Panc1 (cell line): ENCODE measurements at regions not wholly inside any gene's neighbourhood (a gene's known extent, or its start where the extent isn't known, plus 50 kb on each side); places are given as distances from the start of the nearest gene placed in this dataset.

Experiments
- POLR2AphosphoS5 ChIP-seq: IDR thresholded peaks from 2 replicates; pipeline ENCODE4 v1.6.1; 2012; ENCODE audit warnings: mild to moderate bottlenecking, low read depth, low read length, moderate library complexity
- SIN3A ChIP-seq: IDR thresholded peaks from 2 replicates; pipeline ENCODE4 v1.6.1; 2012; ENCODE audit warnings: low read depth, mild to moderate bottlenecking, low read length, moderate library complexity, borderline replicate concordance; ENCODE audit not compliant: insufficient read depth
- TCF7L2 ChIP-seq: IDR thresholded peaks from 2 replicates; pipeline ENCODE4 v1.6.1; 2011; ENCODE audit warnings: mild to moderate bottlenecking, low read depth, low read length, inconsistent platforms
- TF ChIP-seq, protein P1 (sequence below): fragments of 450-650 bp; IDR thresholded peaks from 2 replicates; pipeline ENCODE4 v1.5.1; 2017; ENCODE audit warnings: mild to moderate bottlenecking

DNA sequence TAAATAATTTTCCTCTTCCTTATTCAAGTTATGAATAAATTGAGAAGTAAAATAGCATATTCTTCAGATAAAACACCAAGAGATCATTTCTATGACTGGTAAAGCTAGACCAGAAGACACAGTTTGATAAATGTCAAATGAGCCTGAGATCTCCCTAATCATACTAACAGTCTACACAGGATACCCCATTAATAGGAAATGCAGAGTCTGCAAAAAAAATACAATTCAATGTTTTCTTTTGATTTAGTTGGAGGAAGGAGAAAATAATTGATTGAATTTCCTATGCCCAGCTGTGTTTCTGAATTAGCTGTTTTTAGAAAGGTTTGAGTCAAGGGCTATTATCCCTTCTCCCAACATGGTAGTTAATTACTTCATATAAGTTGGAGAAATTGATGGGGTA, 734.6 kb upstream of the SLITRK1 start:
- TF ChIP-seq, protein P1, sequence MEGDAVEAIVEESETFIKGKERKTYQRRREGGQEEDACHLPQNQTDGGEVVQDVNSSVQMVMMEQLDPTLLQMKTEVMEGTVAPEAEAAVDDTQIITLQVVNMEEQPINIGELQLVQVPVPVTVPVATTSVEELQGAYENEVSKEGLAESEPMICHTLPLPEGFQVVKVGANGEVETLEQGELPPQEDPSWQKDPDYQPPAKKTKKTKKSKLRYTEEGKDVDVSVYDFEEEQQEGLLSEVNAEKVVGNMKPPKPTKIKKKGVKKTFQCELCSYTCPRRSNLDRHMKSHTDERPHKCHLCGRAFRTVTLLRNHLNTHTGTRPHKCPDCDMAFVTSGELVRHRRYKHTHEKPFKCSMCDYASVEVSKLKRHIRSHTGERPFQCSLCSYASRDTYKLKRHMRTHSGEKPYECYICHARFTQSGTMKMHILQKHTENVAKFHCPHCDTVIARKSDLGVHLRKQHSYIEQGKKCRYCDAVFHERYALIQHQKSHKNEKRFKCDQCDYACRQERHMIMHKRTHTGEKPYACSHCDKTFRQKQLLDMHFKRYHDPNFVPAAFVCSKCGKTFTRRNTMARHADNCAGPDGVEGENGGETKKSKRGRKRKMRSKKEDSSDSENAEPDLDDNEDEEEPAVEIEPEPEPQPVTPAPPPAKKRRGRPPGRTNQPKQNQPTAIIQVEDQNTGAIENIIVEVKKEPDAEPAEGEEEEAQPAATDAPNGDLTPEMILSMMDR: no peak
- TF ChIP-seq POLR2AphosphoS5 (no peak), TCF7L2 (no peak), SIN3A (no peak)
